ENCODE measurements at regions not wholly inside any gene's neighbourhood (a gene's known extent, or its start where the extent isn't known, plus 50 kb on each side); places are given as distances from the start of the nearest gene placed in this dataset.

DNA sequence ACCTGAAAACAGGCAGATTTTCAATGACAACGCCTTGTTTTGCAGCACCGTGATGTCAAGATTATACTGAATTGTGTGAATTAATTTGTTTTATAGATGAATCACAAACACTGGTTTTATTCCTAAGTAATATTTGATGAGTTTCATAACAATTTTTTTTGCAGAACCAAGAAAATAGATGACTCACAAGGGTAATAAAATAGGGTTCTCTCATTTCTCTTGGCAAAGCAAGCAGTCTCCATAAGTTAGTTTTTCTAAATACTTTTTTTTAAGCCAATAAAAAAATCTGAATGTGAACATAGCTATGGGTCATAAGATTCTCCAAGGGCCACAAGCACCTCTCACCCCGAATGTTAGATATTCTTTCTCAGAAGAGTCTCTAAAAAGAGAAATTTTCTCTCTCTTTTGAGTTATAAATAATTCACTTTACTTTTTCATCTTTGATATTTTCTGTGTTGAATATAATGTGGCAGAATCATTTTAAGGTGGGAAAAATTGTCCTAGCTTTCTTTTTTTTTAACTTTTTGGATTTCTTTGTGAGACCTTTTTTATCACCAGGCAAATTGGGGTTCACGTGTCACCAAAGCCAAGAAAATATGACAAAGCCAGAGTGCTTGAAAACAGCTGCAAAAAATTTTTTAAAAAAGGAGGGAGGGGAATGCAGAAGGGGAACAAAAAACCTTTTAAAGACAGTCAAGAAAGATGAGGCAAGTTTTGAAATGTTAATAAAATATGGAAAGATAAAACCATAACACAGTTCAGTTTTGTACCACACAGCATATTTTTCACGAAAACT, 174.6 kb upstream of the DAPK1 start:
- TF ChIP-seq, protein P1, sequence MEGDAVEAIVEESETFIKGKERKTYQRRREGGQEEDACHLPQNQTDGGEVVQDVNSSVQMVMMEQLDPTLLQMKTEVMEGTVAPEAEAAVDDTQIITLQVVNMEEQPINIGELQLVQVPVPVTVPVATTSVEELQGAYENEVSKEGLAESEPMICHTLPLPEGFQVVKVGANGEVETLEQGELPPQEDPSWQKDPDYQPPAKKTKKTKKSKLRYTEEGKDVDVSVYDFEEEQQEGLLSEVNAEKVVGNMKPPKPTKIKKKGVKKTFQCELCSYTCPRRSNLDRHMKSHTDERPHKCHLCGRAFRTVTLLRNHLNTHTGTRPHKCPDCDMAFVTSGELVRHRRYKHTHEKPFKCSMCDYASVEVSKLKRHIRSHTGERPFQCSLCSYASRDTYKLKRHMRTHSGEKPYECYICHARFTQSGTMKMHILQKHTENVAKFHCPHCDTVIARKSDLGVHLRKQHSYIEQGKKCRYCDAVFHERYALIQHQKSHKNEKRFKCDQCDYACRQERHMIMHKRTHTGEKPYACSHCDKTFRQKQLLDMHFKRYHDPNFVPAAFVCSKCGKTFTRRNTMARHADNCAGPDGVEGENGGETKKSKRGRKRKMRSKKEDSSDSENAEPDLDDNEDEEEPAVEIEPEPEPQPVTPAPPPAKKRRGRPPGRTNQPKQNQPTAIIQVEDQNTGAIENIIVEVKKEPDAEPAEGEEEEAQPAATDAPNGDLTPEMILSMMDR (conservative IDR thresholded peaks at IDR 0.05; ENCODE audit: low read depth, low read length), result no peak
- DNase-seq (ENCODE audit: low read depth), result no peak
- no peak overlapping the region for H3K4me3 ChIP-seq (ENCODE audit: low read length)

DNA sequence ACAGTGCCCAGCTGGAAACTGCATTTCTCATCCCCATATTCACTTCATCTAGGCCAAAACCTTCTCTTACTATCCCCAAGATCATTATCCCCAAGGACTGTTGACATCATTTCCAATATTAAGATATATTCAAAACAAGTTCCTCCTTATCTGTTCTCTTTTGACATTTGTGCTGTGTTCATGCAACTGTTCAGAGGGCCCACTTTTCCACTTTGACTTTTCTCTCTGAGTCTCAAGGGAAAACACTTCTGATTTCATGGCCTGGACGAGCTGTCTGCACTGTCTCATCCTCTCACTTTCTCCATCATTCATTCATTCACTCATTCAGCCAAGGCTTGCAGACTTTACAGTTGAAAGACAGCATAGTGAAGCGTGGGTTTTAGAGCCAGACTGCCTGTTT, 173.7 kb upstream of the DAPK1 start:
- H3K4me3 ChIP-seq (ENCODE audit: low read length), result no peak overlapping the region
- TF ChIP-seq, protein P1 (conservative IDR thresholded peaks at IDR 0.05; ENCODE audit: low read depth, low read length), result no peak
- no peak for DNase-seq (ENCODE audit: low read depth)

DNA sequence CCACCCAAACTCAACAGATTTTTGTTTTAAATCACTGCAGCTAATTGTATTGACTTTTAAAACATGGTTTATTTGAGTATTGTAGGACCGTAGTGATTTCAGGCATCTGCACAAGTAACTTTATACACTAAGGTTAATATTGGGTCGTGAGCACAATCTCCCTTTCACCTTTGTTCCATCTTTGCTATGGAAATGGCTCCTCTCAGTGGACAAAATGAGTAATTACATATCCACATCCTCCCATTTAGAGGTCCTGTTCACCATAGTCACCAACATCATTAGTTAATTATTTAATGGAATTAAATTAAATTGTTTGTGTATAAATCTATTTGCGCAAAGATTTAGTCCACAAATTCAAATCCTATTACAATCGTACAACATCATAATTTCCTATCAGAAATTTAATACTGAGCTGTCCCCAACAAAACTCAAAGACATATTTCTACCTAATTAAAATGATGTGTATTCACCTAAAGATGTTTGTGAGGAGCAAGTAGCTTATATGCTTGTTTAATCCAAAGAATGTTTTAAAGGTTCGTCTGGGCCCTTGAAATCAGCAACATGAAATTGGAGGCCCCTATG, 173.0 kb upstream of the DAPK1 start:
- H3K4me3 ChIP-seq (ENCODE audit: low read length), result no peak overlapping the region
- no peak for DNase-seq (ENCODE audit: low read depth)
- TF ChIP-seq, protein P1 (conservative IDR thresholded peaks at IDR 0.05; ENCODE audit: low read depth, low read length), result peak; percentile 60

DNA sequence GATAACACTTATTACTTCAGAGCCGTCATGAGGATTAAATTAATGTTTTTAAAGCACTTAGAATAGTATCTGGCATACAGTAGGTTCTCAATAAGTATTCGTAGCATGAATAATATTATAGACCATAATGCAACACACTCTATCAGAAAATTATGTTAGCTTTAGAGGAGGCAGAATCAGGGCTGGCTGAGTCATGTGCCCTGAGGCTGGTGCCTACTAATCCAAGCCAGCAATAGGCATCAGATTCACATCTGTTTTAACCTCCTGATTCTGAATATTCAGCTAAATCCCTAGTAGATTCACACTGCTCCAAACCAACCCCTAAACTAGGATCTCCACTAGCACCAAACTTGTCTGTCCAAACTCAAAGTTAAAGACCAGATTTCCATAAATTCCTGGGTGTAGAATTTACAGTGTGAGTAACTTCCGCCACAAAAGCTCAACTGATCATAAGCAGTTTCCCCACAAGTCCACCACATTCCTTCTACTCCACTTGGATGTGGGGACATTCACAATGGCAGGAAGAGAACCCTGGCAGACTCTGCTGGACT, 170.0 kb upstream of the DAPK1 start:
- no peak for DNase-seq (ENCODE audit: low read depth)
- TF ChIP-seq, protein P1 (conservative IDR thresholded peaks at IDR 0.05; ENCODE audit: low read depth, low read length), result no peak
- H3K4me3 ChIP-seq (ENCODE audit: low read length), result no peak overlapping the region

- no peak overlapping the region for H3K4me3 ChIP-seq (ENCODE audit: low read length)
- TF ChIP-seq, protein P1 (conservative IDR thresholded peaks at IDR 0.05; ENCODE audit: low read depth, low read length), result no peak
- DNase-seq (ENCODE audit: low read depth), result no peak
Measured at GRCh38 chr9:87333802-87334201, 163.9 kb upstream of the DAPK1 start.

DNA sequence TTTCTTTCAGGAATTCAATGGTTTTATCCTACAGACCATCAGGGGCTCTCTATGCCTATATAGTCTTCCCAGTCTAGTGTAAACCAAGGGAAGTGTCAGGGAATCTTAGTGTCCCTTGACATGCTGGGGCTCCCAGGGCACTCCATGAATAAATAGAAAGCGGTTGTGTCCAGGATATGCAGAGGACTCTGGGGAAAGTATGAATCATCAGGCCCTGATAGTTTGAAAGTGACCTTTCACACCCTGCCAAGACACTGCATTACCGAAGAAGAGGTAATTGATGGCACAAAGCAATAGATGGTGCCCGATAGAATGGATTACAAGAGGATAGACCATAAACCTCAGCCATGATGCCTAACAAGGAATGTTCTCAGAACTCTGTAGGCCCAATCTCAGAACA, 163.3 kb upstream of the DAPK1 start:
- TF ChIP-seq, protein P1 (conservative IDR thresholded peaks at IDR 0.05; ENCODE audit: low read depth, low read length), result no peak
- DNase-seq (ENCODE audit: low read depth), result no peak
- no peak overlapping the region for H3K4me3 ChIP-seq (ENCODE audit: low read length)

DNA sequence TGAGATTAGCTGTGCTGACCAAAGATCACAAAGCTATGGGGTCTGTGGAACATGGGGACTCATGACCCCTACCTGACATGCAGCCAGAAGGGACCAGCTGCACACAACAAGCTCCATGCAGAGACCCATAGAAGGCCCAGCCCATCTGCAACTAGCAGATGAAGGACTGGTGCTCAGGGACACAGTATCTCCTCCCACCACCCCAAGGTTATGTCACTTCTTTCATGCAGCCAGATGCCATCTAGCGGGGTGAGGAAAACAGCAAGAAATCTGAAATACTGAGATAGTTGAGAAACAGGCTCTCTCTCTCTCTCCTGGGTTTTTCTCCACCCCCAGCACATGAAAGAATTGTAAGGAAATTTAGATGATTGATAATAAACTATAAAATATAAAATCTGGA, 161.3 kb upstream of the DAPK1 start:
- TF ChIP-seq, protein P1 (conservative IDR thresholded peaks at IDR 0.05; ENCODE audit: low read depth, low read length), result no peak
- H3K4me3 ChIP-seq (ENCODE audit: low read length), result no peak overlapping the region
- no peak for DNase-seq (ENCODE audit: low read depth)

Data from retinal pigment epithelial cell (primary cell).